ENCODE measurements at regions not wholly inside any gene's neighbourhood (a gene's known extent, or its start where the extent isn't known, plus 50 kb on each side); places are given as distances from the start of the nearest gene placed in this dataset.

GRCh38 chr12:124393414-124393790 lies 98.5 kb downstream of the RFLNA start:
- no peak for TF ChIP-seq CTCF (IDR thresholded peaks at IDR 0.05)
- no peak for TF ChIP-seq EP300 (IDR thresholded peaks at IDR 0.05)
- TF ChIP-seq POLR2AphosphoS5 (IDR thresholded peaks at IDR 0.05), result no peak
- TF ChIP-seq POLR2A (IDR thresholded peaks at IDR 0.05), result no peak
- H3K27me3 ChIP-seq, result no peaks in the 10 kb centered on the region
- WGBS, result 57% methylated on average over 1 of the region's 3 CpGs
- peaks cover 95% of the 10 kb centered on the region for H3K4me1 ChIP-seq
- H3K36me3 ChIP-seq, result peaks cover 24% of the 10 kb centered on the region
- H3K27ac ChIP-seq, result peak overlapping the region; percentile 91
- no peak for DNase-seq (ENCODE audit: low spot score in 2 of 2)
- H3K9me3 ChIP-seq, result no peaks in the 10 kb centered on the region
- H3K4me3 ChIP-seq, result no peak overlapping the region

- Histone ChIP-seq H3K9me3 (no peaks in the 10 kb centered on the region), H3K4me1 (peaks cover 95% of the 10 kb centered on the region), H3K27me3 (no peaks in the 10 kb centered on the region), H3K27ac (peak overlapping the region; percentile 91), H3K4me3 (no peak overlapping the region), H3K36me3 (peaks cover 19% of the 10 kb centered on the region)
- peak; percentile 90 for DNase-seq (ENCODE audit: low spot score in 2 of 2)
- WGBS, result 57% methylated on average over 4 of the region's 20 CpGs
- no peak for TF ChIP-seq EP300 (IDR thresholded peaks at IDR 0.05)
- peak in 1 of 3 donors; percentile 77 for TF ChIP-seq POLR2AphosphoS5 (IDR thresholded peaks at IDR 0.05)
Measured at GRCh38 chr12:124392667-124393413, 97.9 kb downstream of the RFLNA start.

GRCh38 chr12:124392271-124392666 lies 97.4 kb downstream of the RFLNA start:
- Histone ChIP-seq H3K4me1 (peaks cover 95% of the 10 kb centered on the region), H3K9me3 (no peaks in the 10 kb centered on the region), H3K4me3 (no peak overlapping the region), H3K36me3 (peaks cover 19% of the 10 kb centered on the region), H3K27me3 (no peaks in the 10 kb centered on the region), H3K27ac (peak overlapping the region; percentile 91)
- 60% methylated on average over 14 of the region's 16 CpGs for WGBS
- no peak for TF ChIP-seq EP300 (IDR thresholded peaks at IDR 0.05)
- peak in 1 of 2 donors; percentile 6 for TF ChIP-seq CTCF (IDR thresholded peaks at IDR 0.05)
- TF ChIP-seq POLR2A (IDR thresholded peaks at IDR 0.05), result no peak
- DNase-seq (ENCODE audit: low spot score in 2 of 2), result no peak

GRCh38 chr12:124391340-124392261 lies 96.7 kb downstream of the RFLNA start:
- Histone ChIP-seq H3K4me3 (peak overlapping the region; percentile 2), H3K36me3 (peaks cover 18% of the 10 kb centered on the region), H3K27me3 (no peaks in the 10 kb centered on the region), H3K27ac (peak overlapping the region; percentile 91), H3K4me1 (peaks cover 95% of the 10 kb centered on the region), H3K9me3 (no peaks in the 10 kb centered on the region)
- DNase-seq (ENCODE audit: low spot score in 2 of 2), result no peak
- 68% methylated on average over 33 of the region's 35 CpGs for WGBS
- TF ChIP-seq CTCF (IDR thresholded peaks at IDR 0.05) (no peak), POLR2AphosphoS5 (IDR thresholded peaks at IDR 0.05) (no peak), POLR2A (IDR thresholded peaks at IDR 0.05) (no peak), EP300 (IDR thresholded peaks at IDR 0.05) (no peak)

- Histone ChIP-seq H3K27ac (peak overlapping the region; percentile 91), H3K27me3 (no peaks in the 10 kb centered on the region), H3K36me3 (peaks cover 26% of the 10 kb centered on the region), H3K4me1 (peaks cover 97% of the 10 kb centered on the region), H3K9me3 (no peaks in the 10 kb centered on the region), H3K4me3 (peak overlapping the region; percentile 2)
- WGBS, result 53% methylated on average over 6 of the region's 26 CpGs
- no peak for DNase-seq (ENCODE audit: low spot score in 2 of 2)
- TF ChIP-seq POLR2A (IDR thresholded peaks at IDR 0.05) (no peak), CTCF (IDR thresholded peaks at IDR 0.05) (no peak), POLR2AphosphoS5 (IDR thresholded peaks at IDR 0.05) (no peak), EP300 (IDR thresholded peaks at IDR 0.05) (no peak)
Measured at GRCh38 chr12:124390442-124391097, 95.7 kb downstream of the RFLNA start.
